Neural cell (in vitro differentiated cells): ENCODE measurements at regions not wholly inside any gene's neighbourhood (a gene's known extent, or its start where the extent isn't known, plus 50 kb on each side); places are given as distances from the start of the nearest gene placed in this dataset.
"Not testable (repeated sequence)": the region's sequence is repeated elsewhere in the genome, so short reads cannot be mapped to it uniquely, and the experiment has no call there.

ENCODE experiments used
- H2AFZ ChIP-seq: fragments of 200-600, 300-800 bp; sonication (generic), shearing (Covaris generic); 2 replicates; pipeline ENCODE4 v1.6.0; 2014; ENCODE audit warnings: low read depth, mild to moderate bottlenecking, antibody characterized with exemption, low read length, moderate library complexity
- H3F3A ChIP-seq: fragments of 200-600 bp; shearing (Covaris generic); 2 replicates; pipeline ENCODE4 v1.6.1; 2016; ENCODE audit warnings: mild to moderate bottlenecking, moderate library complexity, mixed read lengths, antibody characterized with exemption, low read length; ENCODE audit not compliant: insufficient read depth, poor library complexity, severe bottlenecking
- H3K27ac ChIP-seq: fragments of 200-600, 300-800 bp; sonication (generic), shearing (Covaris generic); 2 replicates; pipeline ENCODE4 v1.5.1; 2014; ENCODE audit warnings: mild to moderate bottlenecking, low read length, moderate library complexity
- H3K27me3 ChIP-seq: fragments of 300-800, 200-600 bp; sonication (generic), shearing (Covaris generic); 2 replicates; pipeline ENCODE4 v1.6.0; 2014; ENCODE audit warnings: mild to moderate bottlenecking, low read depth, low read length, moderate library complexity; ENCODE audit not compliant: insufficient read depth
- H3K36me3 ChIP-seq: fragments of 300-800, 200-600 bp; sonication (generic), shearing (Covaris generic); 2 replicates; pipeline ENCODE4 v1.5.1; 2014; ENCODE audit warnings: mild to moderate bottlenecking, antibody characterized with exemption, low read length, moderate library complexity; ENCODE audit not compliant: insufficient read depth
- H3K4me2 ChIP-seq: fragments of 300-800, 200-600 bp; sonication (generic), shearing (Covaris generic); 2 replicates; pipeline ENCODE4 v1.6.0; 2014; ENCODE audit warnings: mild to moderate bottlenecking, low read length
- H3K4me3 ChIP-seq: fragments of 300-800, 200-600 bp; sonication (generic), shearing (Covaris generic); 2 replicates; pipeline ENCODE4 v1.5.1; 2014; ENCODE audit warnings: mild to moderate bottlenecking, low read length, moderate library complexity
- H3K79me2 ChIP-seq: fragments of 200-600 bp; shearing (Covaris generic); replicated peaks from 2 replicates; pipeline ENCODE4 v1.6.0; 2014; ENCODE audit warnings: mild to moderate bottlenecking, low read length, moderate library complexity; ENCODE audit not compliant: insufficient read depth
- H3K9ac ChIP-seq: fragments of 300-800, 200-600 bp; sonication (generic), shearing (Covaris generic); 2 replicates; pipeline ENCODE4 v1.6.1; 2016; ENCODE audit warnings: mild to moderate bottlenecking, low read length, mixed read lengths
- H3K9me2 ChIP-seq: fragments of 200-600 bp; shearing (Covaris generic); 2 replicates; pipeline ENCODE4 v1.6.1; 2016; ENCODE audit warnings: mild to moderate bottlenecking, low read length, mixed read lengths; ENCODE audit not compliant: insufficient read depth
- H3K9me3 ChIP-seq: fragments of 200-600, 300-800 bp; sonication (generic), shearing (Covaris generic); 2 replicates; pipeline ENCODE4 v1.6.1; 2016; ENCODE audit warnings: mild to moderate bottlenecking, mixed run types, low read length, moderate library complexity, mixed read lengths
- H4K20me1 ChIP-seq: fragments of 200-600 bp; shearing (Covaris generic); 2 replicates; pipeline ENCODE4 v1.6.1; 2016; ENCODE audit warnings: mild to moderate bottlenecking, mixed run types; ENCODE audit not compliant: insufficient read depth
- EP300 ChIP-seq: fragments of 450-650 bp; conservative IDR thresholded peaks from 2 replicates; pipeline ENCODE4 v1.6.1; 2014; ENCODE audit warnings: antibody characterized with exemption, mild to moderate bottlenecking, moderate library complexity; ENCODE audit not compliant: poor library complexity, severe bottlenecking
- EZH2 ChIP-seq: fragments of 200-600, 300-800 bp; shearing (Covaris generic), sonication (generic); IDR thresholded peaks from 2 replicates; pipeline ENCODE4 v1.6.1; 2014; ENCODE audit warnings: antibody characterized with exemption, low read length, borderline replicate concordance, mild to moderate bottlenecking; ENCODE audit not compliant: insufficient read depth, poor library complexity, severe bottlenecking
- MXI1 ChIP-seq: fragments of 450-650 bp; conservative IDR thresholded peaks from 2 replicates; pipeline ENCODE4 v1.6.1; 2014; ENCODE audit warnings: antibody characterized with exemption, mild to moderate bottlenecking; ENCODE audit not compliant: poor library complexity, severe bottlenecking
- POLR2AphosphoS5 ChIP-seq: IDR thresholded peaks from 2 replicates; pipeline ENCODE4 v1.6.1; 2012
- RAD21 ChIP-seq: fragments of 450-650 bp; conservative IDR thresholded peaks from 2 replicates; pipeline ENCODE4 v1.6.1; 2014; ENCODE audit warnings: antibody characterized with exemption, mild to moderate bottlenecking, moderate library complexity
- SMC3 ChIP-seq: fragments of 450-650 bp; conservative IDR thresholded peaks from 2 replicates; pipeline ENCODE4 v1.6.1; 2014; ENCODE audit warnings: antibody characterized with exemption, mild to moderate bottlenecking, moderate library complexity; ENCODE audit not compliant: poor library complexity
- TAF1 ChIP-seq: IDR thresholded peaks from 2 replicates; pipeline ENCODE4 v1.6.1; 2012; ENCODE audit warnings: low read depth
- TF ChIP-seq, protein P1 (sequence below): IDR thresholded peaks from 2 replicates; pipeline ENCODE4 v1.6.1; 2012; ENCODE audit warnings: borderline replicate concordance

DNA sequence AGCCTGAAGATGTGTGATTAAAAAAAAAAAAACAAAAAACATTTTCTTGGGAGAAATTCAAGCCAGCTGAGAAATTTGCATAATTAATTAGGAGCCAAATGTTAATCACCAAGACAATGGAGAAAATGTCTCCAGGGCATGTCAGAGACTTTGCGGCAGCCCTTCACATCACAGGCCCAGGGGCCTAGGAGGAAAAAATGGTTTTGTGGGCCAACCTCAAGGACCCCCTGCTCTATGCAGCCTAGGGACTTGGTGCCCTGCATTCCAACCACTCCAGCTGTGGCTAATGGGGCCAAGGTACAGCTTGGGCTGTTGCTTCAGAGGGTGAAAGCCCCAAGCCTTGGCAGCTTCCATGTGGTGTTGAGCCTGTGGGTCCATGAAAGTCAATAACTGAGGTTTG is 241.9 kb upstream of the THUMPD2 start:
- Histone ChIP-seq H2AFZ (no peak overlapping the region), H3K9ac (no peak overlapping the region), H3K9me2 (no peaks in the 10 kb centered on the region), H3K4me2 (no peak overlapping the region), H3K36me3 (no peaks in the 10 kb centered on the region), H3K27me3 (no peaks in the 10 kb centered on the region), H3K79me2 (no peaks in the 10 kb centered on the region), H3F3A (no peaks in the 10 kb centered on the region), H3K27ac (no peak overlapping the region), H4K20me1 (no peaks in the 10 kb centered on the region), H3K9me3 (peaks cover 3% of the 10 kb centered on the region), H3K4me3 (no peak overlapping the region)
- TF ChIP-seq MXI1, result no peak
- TF ChIP-seq TAF1, result no peak
- TF ChIP-seq RAD21, result no peak
- no peak for TF ChIP-seq EZH2
- TF ChIP-seq EP300, result no peak
- TF ChIP-seq SMC3, result no peak
- TF ChIP-seq, protein P1, sequence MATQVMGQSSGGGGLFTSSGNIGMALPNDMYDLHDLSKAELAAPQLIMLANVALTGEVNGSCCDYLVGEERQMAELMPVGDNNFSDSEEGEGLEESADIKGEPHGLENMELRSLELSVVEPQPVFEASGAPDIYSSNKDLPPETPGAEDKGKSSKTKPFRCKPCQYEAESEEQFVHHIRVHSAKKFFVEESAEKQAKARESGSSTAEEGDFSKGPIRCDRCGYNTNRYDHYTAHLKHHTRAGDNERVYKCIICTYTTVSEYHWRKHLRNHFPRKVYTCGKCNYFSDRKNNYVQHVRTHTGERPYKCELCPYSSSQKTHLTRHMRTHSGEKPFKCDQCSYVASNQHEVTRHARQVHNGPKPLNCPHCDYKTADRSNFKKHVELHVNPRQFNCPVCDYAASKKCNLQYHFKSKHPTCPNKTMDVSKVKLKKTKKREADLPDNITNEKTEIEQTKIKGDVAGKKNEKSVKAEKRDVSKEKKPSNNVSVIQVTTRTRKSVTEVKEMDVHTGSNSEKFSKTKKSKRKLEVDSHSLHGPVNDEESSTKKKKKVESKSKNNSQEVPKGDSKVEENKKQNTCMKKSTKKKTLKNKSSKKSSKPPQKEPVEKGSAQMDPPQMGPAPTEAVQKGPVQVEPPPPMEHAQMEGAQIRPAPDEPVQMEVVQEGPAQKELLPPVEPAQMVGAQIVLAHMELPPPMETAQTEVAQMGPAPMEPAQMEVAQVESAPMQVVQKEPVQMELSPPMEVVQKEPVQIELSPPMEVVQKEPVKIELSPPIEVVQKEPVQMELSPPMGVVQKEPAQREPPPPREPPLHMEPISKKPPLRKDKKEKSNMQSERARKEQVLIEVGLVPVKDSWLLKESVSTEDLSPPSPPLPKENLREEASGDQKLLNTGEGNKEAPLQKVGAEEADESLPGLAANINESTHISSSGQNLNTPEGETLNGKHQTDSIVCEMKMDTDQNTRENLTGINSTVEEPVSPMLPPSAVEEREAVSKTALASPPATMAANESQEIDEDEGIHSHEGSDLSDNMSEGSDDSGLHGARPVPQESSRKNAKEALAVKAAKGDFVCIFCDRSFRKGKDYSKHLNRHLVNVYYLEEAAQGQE, result no peak
- TF ChIP-seq POLR2AphosphoS5, result no peak

DNA sequence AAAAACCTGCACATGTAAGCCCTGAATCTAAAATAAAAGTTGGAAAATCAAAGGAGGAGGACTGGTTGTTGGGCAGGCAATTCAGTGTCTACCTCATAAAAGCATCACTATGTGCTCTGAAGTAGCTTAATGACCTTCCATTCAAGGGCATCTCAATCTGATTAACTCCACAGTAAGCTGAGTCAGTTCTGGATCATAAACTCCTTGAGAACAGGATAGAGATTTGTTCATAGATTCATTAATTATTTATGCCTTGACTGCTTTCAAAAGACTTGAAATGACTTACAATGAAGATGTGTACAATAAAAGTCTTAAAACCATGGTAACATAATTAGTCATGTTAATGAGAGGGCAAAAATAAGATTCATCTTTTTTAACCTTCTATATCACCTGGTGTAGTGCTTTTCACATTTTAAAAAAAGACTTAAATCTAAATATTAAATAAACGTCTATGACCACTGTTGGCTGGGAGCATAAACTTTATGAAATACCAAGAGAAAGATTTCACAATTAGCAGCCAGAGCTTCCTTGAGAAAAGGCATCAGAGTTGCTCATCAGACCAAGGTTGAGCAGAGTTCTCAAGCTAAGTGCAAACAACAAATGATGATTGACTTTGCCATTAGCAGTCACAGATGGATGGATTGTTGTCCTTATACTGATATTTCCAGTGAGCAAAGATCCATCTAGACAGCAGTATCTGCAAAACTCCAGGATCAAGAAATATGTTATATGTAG is 237.3 kb upstream of the THUMPD2 start:
- no peaks in the 10 kb centered on the region for H3F3A ChIP-seq
- no peaks in the 10 kb centered on the region for H3K79me2 ChIP-seq
- no peak overlapping the region for H3K4me3 ChIP-seq
- H3K27ac ChIP-seq, result no peak overlapping the region
- H3K9me2 ChIP-seq, result no peaks in the 10 kb centered on the region
- H3K27me3 ChIP-seq, result no peaks in the 10 kb centered on the region
- H3K9ac ChIP-seq, result no peak overlapping the region
- no peaks in the 10 kb centered on the region for H4K20me1 ChIP-seq
- H3K4me2 ChIP-seq, result no peak overlapping the region
- no peaks in the 10 kb centered on the region for H3K36me3 ChIP-seq
- peaks cover 3% of the 10 kb centered on the region for H3K9me3 ChIP-seq
- TF ChIP-seq, protein P1, result no peak
- TF ChIP-seq TAF1, result no peak
- no peak for TF ChIP-seq MXI1
- no peak for TF ChIP-seq EP300
- H2AFZ ChIP-seq, result no peak overlapping the region

DNA sequence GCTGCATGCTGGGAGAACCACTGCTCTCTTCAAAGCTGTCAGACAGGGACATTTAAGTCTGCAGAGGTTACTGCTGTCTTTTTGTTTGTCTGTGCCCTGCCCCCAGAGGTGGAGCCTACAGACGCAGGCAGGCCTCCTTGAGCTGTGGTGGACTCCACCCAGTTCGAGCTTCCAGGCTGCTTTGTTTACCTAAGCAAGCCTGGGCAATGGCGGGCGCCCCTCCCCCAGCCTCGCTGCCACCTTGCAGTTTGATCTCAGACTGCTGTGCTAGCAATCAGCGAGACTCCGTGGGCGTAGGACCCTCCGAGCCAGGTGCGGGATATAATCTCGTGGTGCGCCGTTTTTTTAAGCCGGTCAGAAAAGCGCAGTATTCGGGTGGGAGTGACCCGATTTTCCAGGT is 234.9 kb upstream of the THUMPD2 start:
- H3F3A ChIP-seq, H3K27ac ChIP-seq, H3K4me2 ChIP-seq: not testable (repeated sequence)

More for the DNA sequence above, 234.9 kb upstream of the THUMPD2 start:
- H3K36me3 ChIP-seq, H3K9me3 ChIP-seq, H2AFZ ChIP-seq, H4K20me1 ChIP-seq, H3K27me3 ChIP-seq, H3K9me2 ChIP-seq, H3K4me3 ChIP-seq, H3K9ac ChIP-seq, H3K79me2 ChIP-seq: not testable (repeated sequence)
